ENCODE measurements at regions not wholly inside any gene's neighbourhood (a gene's known extent, or its start where the extent isn't known, plus 50 kb on each side); places are given as distances from the start of the nearest gene placed in this dataset.
"Not testable (repeated sequence)": the region's sequence is repeated elsewhere in the genome, so short reads cannot be mapped to it uniquely, and the experiment has no call there.

GRCh38 chr12:20099395-20100183 lies 268.7 kb upstream of the PDE3A start:
- POLR2A ChIA-PET: no interaction called here
- H3K4me1 Mint-ChIP-seq: no peaks in the 10 kb centered on the region
- H3K27ac Mint-ChIP-seq: no peak overlapping the region
- ATAC-seq (ENCODE audit: low read depth) (no peak), DNase-seq (no peak)
- H3K27me3 Mint-ChIP-seq: peaks cover 2% of the 10 kb centered on the region
- H3K4me3 Mint-ChIP-seq: no peak overlapping the region
- H3K9me3 Mint-ChIP-seq: peaks cover under 1% of the 10 kb centered on the region
- no peaks in the 10 kb centered on the region for H3K36me3 Mint-ChIP-seq

GRCh38 chr12:20101046-20101445 lies 267.3 kb upstream of the PDE3A start:
- no peak overlapping the region for H3K4me3 Mint-ChIP-seq
- H3K27ac Mint-ChIP-seq: no peak overlapping the region
- POLR2A ChIA-PET: no interaction called here
- no peaks in the 10 kb centered on the region for H3K9me3 Mint-ChIP-seq
- no peak for ATAC-seq (ENCODE audit: low read depth)
- DNase-seq: no peak
- H3K36me3 Mint-ChIP-seq: no peaks in the 10 kb centered on the region
- H3K27me3 Mint-ChIP-seq: peaks cover 2% of the 10 kb centered on the region
- H3K4me1 Mint-ChIP-seq: no peaks in the 10 kb centered on the region

- no peak overlapping the region for H3K27ac Mint-ChIP-seq
- H3K9me3 Mint-ChIP-seq: no peaks in the 10 kb centered on the region
- DNase-seq (no peak), ATAC-seq (ENCODE audit: low read depth) (no peak)
- H3K36me3 Mint-ChIP-seq: no peaks in the 10 kb centered on the region
- no peaks in the 10 kb centered on the region for H3K4me1 Mint-ChIP-seq
- POLR2A ChIA-PET: no interaction called here
- H3K27me3 Mint-ChIP-seq: no peaks in the 10 kb centered on the region
- no peak overlapping the region for H3K4me3 Mint-ChIP-seq
These were observed 262.4 kb upstream of the PDE3A start for GRCh38 chr12:20105943-20106342.

GRCh38 chr12:20109676-20110075 lies 258.7 kb upstream of the PDE3A start:
- POLR2A ChIA-PET: no interaction called here
- Mint-ChIP-seq H3K4me3 (no peak overlapping the region), H3K4me1 (no peaks in the 10 kb centered on the region), H3K27ac (no peak overlapping the region), H3K27me3 (no peaks in the 10 kb centered on the region), H3K9me3 (no peaks in the 10 kb centered on the region), H3K36me3 (no peaks in the 10 kb centered on the region)
- no peak for ATAC-seq (ENCODE audit: low read depth)
- DNase-seq: no peak

- ATAC-seq (ENCODE audit: low read depth); H3K27ac Mint-ChIP-seq; H3K27me3 Mint-ChIP-seq; H3K4me1 Mint-ChIP-seq; H3K36me3 Mint-ChIP-seq; POLR2A ChIA-PET; H3K9me3 Mint-ChIP-seq; H3K4me3 Mint-ChIP-seq; DNase-seq: not testable (repeated sequence)
These were observed 253.0 kb upstream of the PDE3A start for GRCh38 chr12:20115371-20115770.

GRCh38 chr12:20119596-20120402 lies 248.5 kb upstream of the PDE3A start:
- no peak for DNase-seq
- no peaks in the 10 kb centered on the region for H3K27me3 Mint-ChIP-seq
- POLR2A ChIA-PET: no interaction called here
- no peak overlapping the region for H3K4me3 Mint-ChIP-seq
- no peaks in the 10 kb centered on the region for H3K4me1 Mint-ChIP-seq
- H3K9me3 Mint-ChIP-seq: no peaks in the 10 kb centered on the region
- H3K27ac Mint-ChIP-seq: no peak overlapping the region
- H3K36me3 Mint-ChIP-seq: no peaks in the 10 kb centered on the region
- ATAC-seq (ENCODE audit: low read depth): no peak

- H3K36me3 Mint-ChIP-seq: no peaks in the 10 kb centered on the region
- POLR2A ChIA-PET: no interaction called here
These were observed 248.0 kb upstream of the PDE3A start for GRCh38 chr12:20120403-20120725.

GRCh38 chr12:20122274-20122673 lies 246.1 kb upstream of the PDE3A start:
- Mint-ChIP-seq H3K4me1 (no peaks in the 10 kb centered on the region), H3K27me3 (no peaks in the 10 kb centered on the region), H3K9me3 (no peaks in the 10 kb centered on the region), H3K4me3 (no peak overlapping the region), H3K36me3 (no peaks in the 10 kb centered on the region), H3K27ac (no peak overlapping the region)
- DNase-seq (no peak), ATAC-seq (ENCODE audit: low read depth) (no peak)
- POLR2A ChIA-PET: no interaction called here

More at GRCh38 chr12:20120403-20120725, 248.0 kb upstream of the PDE3A start:
- no peaks in the 10 kb centered on the region for H3K4me1 Mint-ChIP-seq
- no peaks in the 10 kb centered on the region for H3K27me3 Mint-ChIP-seq
- H3K9me3 Mint-ChIP-seq: no peaks in the 10 kb centered on the region
- H3K27ac Mint-ChIP-seq: no peak overlapping the region
- DNase-seq: no peak
- ATAC-seq (ENCODE audit: low read depth): no peak
- no peak overlapping the region for H3K4me3 Mint-ChIP-seq

- no peak overlapping the region for H3K27ac Mint-ChIP-seq
- H3K36me3 Mint-ChIP-seq: no peaks in the 10 kb centered on the region
- no peaks in the 10 kb centered on the region for H3K27me3 Mint-ChIP-seq
- H3K4me3 Mint-ChIP-seq: no peak overlapping the region
- no peaks in the 10 kb centered on the region for H3K4me1 Mint-ChIP-seq
- no peak for DNase-seq
- H3K9me3 Mint-ChIP-seq: no peaks in the 10 kb centered on the region
- POLR2A ChIA-PET: no interaction called here
- ATAC-seq (ENCODE audit: low read depth): no peak
These were observed 244.9 kb upstream of the PDE3A start for GRCh38 chr12:20123465-20123864.

GRCh38 chr12:20125276-20125798 lies 243.0 kb upstream of the PDE3A start:
- DNase-seq: no peak
- Mint-ChIP-seq H3K4me1 (no peaks in the 10 kb centered on the region), H3K27me3 (no peaks in the 10 kb centered on the region), H3K27ac (no peak overlapping the region), H3K4me3 (no peak overlapping the region), H3K9me3 (no peaks in the 10 kb centered on the region), H3K36me3 (no peaks in the 10 kb centered on the region)
- POLR2A ChIA-PET: no interaction called here
- ATAC-seq (ENCODE audit: low read depth): no peak

- Mint-ChIP-seq H3K27me3 (no peaks in the 10 kb centered on the region), H3K9me3 (no peaks in the 10 kb centered on the region)
- no peak for DNase-seq
These were observed 241.7 kb upstream of the PDE3A start for GRCh38 chr12:20126601-20127000.

GRCh38 chr12:20127413-20127812 lies 240.9 kb upstream of the PDE3A start:
- POLR2A ChIA-PET: no interaction called here
- no peak overlapping the region for H3K27ac Mint-ChIP-seq
- H3K27me3 Mint-ChIP-seq: no peaks in the 10 kb centered on the region
- DNase-seq (no peak), ATAC-seq (ENCODE audit: low read depth) (no peak)
- H3K4me3 Mint-ChIP-seq: no peak overlapping the region
- H3K4me1 Mint-ChIP-seq: no peaks in the 10 kb centered on the region
- H3K9me3 Mint-ChIP-seq: no peaks in the 10 kb centered on the region
- H3K36me3 Mint-ChIP-seq: no peaks in the 10 kb centered on the region

More at GRCh38 chr12:20126601-20127000, 241.7 kb upstream of the PDE3A start:
- POLR2A ChIA-PET: no interaction called here
- Mint-ChIP-seq H3K4me3 (no peak overlapping the region), H3K36me3 (no peaks in the 10 kb centered on the region), H3K4me1 (no peaks in the 10 kb centered on the region), H3K27ac (no peak overlapping the region)
- no peak for ATAC-seq (ENCODE audit: low read depth)

GRCh38 chr12:20128928-20129327 lies 239.4 kb upstream of the PDE3A start:
- Mint-ChIP-seq H3K27me3 (no peaks in the 10 kb centered on the region), H3K9me3 (no peaks in the 10 kb centered on the region), H3K4me3 (no peak overlapping the region), H3K27ac (no peak overlapping the region), H3K4me1 (no peaks in the 10 kb centered on the region), H3K36me3 (no peaks in the 10 kb centered on the region)
- POLR2A ChIA-PET: no interaction called here
- DNase-seq: no peak
- ATAC-seq (ENCODE audit: low read depth): no peak

- Mint-ChIP-seq H3K27ac (no peak overlapping the region), H3K4me3 (no peak overlapping the region), H3K9me3 (peaks cover 1% of the 10 kb centered on the region), H3K4me1 (no peaks in the 10 kb centered on the region), H3K36me3 (no peaks in the 10 kb centered on the region), H3K27me3 (no peaks in the 10 kb centered on the region)
- DNase-seq (no peak), ATAC-seq (ENCODE audit: low read depth) (no peak)
- POLR2A ChIA-PET: no interaction called here
These were observed 235.5 kb upstream of the PDE3A start for GRCh38 chr12:20132818-20133217.
